Fibroblast of pulmonary artery (primary cell): ENCODE measurements at regions not wholly inside any gene's neighbourhood (a gene's known extent, or its start where the extent isn't known, plus 50 kb on each side); places are given as distances from the start of the nearest gene placed in this dataset.

ENCODE experiments used
- DNase-seq: peaks from one replicate; pipeline ENCODE4 v3.0.0-alpha.2; 2010; ENCODE audit warnings: low read depth
- H3K4me3 ChIP-seq: replicated peaks from 2 replicates; pipeline ENCODE4 v1.5.1; 2011; ENCODE audit warnings: low read depth, mild to moderate bottlenecking, control low read depth, low read length, moderate library complexity
- CTCF ChIP-seq: IDR thresholded peaks from 2 replicates; pipeline ENCODE4 v1.5.1; 2011; ENCODE audit warnings: mild to moderate bottlenecking, control low read depth, low read length, inconsistent platforms; ENCODE audit errors: missing control alignments

- no peak for DNase-seq
- TF ChIP-seq CTCF, result no peak
- H3K4me3 ChIP-seq, result no peak overlapping the region
Measured at GRCh38 chr3:117586161-117586560, 876.6 kb downstream of the TUSC7 start.

GRCh38 chr3:117587416-117587815, 877.8 kb downstream of the TUSC7 start:
- TF ChIP-seq CTCF, result no peak
- no peak for DNase-seq
- H3K4me3 ChIP-seq, result no peak overlapping the region

- H3K4me3 ChIP-seq, result no peak overlapping the region
- DNase-seq, result no peak
- TF ChIP-seq CTCF, result no peak
Measured at GRCh38 chr3:117589454-117589853, 879.9 kb downstream of the TUSC7 start.

GRCh38 chr3:117595615-117596014, 886.0 kb downstream of the TUSC7 start:
- no peak for TF ChIP-seq CTCF
- H3K4me3 ChIP-seq, result no peak overlapping the region
- DNase-seq, result no peak

GRCh38 chr3:117596503-117596902, 886.9 kb downstream of the TUSC7 start:
- no peak for DNase-seq
- no peak for TF ChIP-seq CTCF
- H3K4me3 ChIP-seq, result no peak overlapping the region

- no peak for DNase-seq
- H3K4me3 ChIP-seq, result no peak overlapping the region
- TF ChIP-seq CTCF, result no peak
Measured at GRCh38 chr3:117597865-117598264, 888.3 kb downstream of the TUSC7 start.

- TF ChIP-seq CTCF, result no peak
- H3K4me3 ChIP-seq, result no peak overlapping the region
- no peak for DNase-seq
Measured at GRCh38 chr3:117600112-117600511, 890.5 kb downstream of the TUSC7 start.
